HG03139 (cell line): ENCODE measurements at regions not wholly inside any gene's neighbourhood (a gene's known extent, or its start where the extent isn't known, plus 50 kb on each side); places are given as distances from the start of the nearest gene placed in this dataset.

Experiments used
- ATAC-seq: cut with Tn5 transposase; IDR thresholded peaks from one replicate; pipeline ENCODE4 v1.9.1; 2021; ENCODE audit not compliant: unreplicated experiment

DNA sequence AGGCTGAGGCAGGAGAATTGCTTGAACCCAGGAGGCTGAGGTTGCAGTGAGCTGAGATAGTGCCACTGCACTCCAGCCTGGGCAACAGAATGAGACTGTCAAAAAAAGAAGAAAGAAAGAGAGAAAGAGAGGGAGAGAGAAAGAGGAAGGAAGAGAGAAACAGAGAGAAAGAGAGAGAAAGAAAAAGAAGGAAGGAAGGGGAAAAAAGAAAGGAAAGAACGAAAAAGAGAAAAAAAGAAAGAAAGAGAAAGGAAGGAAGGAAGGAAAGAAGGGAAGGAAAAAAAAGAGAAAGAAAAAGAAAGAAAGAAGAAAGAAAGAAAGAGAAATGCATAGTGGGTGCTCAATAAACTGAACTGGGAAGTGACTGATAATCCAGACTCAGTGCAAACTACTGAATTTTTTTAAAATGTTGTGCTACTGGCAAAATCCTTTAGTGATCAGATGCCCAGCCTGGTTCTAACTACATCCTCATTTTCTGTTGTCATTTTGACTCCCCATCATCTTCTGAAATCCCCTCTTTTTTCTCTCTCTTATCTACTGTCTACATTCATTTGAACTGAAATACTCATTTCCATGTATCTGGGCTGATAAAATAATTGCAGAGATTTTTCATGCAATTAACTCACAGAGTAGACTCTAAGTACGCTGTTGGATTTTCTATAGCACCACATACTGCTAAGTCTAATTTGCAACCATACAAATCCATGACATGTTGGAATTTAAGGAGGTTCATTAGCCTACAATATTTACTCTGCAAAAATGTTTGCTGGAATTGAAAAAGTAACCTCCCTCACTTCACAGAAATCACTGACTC, 85.3 kb upstream of the HIVEP1 start:
- ATAC-seq, result no peak

DNA sequence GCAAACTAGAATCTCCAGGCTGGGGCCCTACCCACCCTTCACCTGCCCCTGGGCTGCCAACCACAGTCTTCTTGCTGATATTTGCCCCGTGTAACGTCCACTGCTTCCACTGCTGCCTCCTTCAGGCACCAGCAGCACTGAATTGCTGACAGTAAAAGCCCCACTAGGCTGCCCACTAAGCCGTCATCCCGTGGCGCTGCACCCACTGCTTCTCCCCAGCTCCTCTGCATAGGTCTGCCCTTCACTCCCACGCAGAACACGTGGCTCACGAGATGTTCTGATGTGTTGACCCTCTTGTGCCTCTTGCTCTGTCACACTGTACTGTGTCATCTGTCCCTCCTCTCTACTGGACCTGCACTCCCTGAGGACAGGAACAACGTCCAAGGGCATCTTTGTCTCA, 86.3 kb upstream of the HIVEP1 start:
- ATAC-seq, result no peak

DNA sequence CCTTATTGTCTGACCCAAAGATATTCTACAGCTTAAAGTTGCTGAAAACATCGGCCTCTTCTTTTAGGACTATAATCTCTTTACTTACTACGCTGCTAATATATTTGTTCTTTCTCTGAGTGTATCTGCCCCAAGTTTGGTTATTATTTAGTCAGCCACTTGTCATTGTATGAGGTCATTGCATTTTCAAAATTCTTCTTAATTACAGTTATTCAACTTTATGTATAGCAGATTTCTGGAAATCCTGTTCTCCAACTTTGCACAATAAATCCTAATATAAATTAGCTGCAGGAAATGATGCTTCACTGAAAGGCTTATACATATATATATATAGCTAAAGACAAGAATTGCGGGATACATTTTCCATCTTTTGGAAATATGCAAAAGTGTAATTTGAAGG, 88.5 kb upstream of the HIVEP1 start:
- ATAC-seq, result no peak

DNA sequence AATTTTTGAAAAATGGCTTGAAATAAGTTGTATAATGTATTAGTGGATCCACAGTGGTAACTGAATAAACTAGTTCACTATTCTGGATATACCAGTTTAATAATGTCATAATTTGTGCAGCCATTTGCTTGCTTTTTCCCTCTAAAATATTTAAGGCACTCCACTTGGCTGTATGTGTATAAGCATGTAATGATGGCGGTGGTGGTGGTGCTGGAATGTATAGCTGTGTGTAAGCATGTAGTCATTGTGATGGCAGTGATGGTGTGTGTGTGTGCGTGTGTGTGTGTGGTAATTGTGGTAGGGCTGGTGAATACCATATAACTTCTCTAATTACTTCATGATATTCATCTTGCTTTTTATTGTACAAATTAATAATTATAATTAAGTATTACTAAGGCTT, 89.2 kb upstream of the HIVEP1 start:
- no peak for ATAC-seq

DNA sequence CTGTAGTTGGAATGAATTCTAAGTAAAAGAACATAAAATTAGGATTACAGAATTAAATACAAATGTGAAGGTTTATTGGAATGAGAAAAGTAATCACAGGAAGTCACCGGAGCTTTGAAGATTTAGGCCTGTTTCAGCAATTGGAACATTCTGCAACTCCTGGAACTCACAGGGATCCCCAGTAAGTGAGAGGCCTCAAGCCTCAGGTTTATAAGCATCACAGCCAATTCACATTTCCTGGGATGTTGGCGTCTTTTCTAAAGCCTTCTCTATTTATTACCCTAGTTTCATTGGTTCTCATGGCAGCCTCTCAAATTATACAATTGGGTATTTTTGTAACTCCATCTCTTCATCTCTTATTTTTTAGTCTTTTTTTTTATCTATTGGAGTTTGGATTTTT, 90.4 kb upstream of the HIVEP1 start:
- no peak for ATAC-seq

DNA sequence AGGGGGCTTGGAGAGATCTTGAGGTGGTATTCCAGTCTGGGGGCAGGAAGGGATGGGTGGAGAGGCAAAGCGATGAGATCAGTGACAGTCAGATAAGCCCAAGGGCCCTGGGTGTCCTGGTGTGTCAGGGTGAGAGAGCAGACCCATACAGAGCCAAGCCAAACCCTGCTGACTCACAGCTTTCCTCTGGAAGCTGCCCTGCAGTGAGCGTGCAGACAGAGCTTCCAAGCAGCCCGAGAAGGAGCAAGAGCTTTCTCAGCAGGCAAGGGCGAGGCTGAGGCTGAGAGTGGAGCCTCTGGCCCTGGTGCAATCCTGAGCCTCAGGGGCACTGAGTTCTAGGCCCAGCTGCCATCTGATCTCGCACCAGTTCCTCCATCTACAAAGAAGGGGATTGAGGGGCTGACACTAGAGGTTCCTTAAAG, 91.1 kb upstream of the HIVEP1 start:
- ATAC-seq, result no peak

DNA sequence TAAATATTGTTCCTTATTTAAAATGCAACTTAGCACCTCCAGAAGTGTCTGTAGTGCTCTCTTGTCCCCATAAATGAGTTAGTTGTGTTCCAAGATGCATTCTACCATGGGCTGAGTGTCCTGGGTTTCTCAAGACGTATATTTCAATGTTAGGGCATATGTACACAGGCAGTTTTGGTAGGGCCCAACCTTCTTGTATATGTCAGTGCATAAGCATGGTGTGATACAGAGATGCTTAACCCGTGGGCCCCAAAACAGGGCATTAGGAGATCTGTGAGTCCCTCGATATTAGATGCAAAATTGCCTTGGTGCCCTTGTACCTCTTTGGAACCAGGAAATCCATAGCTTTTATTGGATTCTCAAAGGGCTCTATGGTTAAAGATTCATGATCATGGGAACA, 91.5 kb upstream of the HIVEP1 start:
- no peak for ATAC-seq

DNA sequence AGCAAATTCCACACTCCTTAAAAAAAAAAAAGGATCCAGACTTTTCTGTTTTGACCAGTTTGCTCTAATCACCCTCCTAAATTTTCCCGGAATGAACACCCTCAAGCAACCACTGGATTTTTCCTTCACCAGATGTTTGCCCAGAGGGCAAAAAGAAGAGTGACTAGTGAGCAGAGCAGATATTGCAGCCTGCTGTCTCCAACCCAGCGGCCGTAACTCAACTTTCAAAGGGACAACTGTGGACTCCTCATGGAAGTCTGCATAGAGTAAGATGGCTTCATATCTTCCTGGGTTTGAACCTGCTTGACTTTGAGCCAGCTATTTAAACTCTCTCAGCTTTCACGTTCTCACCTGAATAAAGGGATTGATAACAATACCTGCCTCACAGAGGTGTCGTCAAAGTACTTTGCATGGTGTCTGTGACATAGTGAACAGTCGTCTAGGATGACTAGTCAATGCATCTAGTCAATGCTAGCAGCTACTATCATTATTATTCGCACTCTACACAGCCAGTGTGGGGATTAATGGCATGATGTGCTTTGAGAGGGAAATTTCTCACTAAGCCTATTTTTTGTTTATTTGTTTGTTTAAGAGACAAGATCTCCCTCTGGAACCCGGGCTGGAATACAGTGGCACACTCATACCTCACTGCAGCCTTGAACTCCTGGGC, 92.2 kb upstream of the HIVEP1 start:
- no peak for ATAC-seq

DNA sequence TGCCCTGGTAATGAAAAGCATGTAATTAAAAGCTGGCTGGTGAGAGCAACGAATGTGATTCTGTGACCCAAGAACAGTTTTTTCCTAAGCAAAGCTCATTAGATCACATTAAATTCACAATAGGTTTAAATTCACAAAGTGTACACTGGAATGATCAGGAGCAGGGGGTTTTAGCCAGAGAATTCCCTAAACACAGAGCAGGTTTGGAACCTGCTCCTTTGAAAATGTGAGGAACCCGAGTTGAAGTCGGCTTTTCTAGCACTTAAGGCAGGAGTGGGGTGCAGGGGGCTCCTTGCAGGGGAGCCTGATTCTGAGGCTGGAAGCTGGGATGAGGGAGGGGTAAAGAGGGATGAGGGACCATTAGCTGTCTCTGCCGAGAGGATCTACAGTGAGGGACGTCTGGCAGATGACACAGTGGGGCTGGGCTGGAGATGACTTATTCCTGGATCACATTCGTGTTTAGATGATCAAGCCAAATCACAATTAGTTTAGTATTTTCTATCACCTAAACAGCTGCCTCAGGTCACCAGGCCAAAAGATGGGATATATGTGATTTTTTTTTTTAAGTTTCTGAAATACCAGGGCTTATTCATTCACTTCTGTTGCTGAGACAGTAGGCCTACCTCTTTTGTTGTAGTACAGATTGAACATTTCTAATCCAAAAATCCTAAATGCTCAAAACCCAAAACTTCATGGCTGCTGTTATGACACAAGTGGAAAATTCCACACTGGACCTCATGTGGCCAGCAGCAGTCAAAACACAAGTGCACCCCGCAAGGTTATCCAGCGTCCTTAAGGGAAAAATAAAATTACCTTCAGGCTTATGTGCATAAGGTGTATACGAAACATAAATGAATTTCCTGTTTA, 93.1 kb upstream of the HIVEP1 start:
- ATAC-seq, result no peak

DNA sequence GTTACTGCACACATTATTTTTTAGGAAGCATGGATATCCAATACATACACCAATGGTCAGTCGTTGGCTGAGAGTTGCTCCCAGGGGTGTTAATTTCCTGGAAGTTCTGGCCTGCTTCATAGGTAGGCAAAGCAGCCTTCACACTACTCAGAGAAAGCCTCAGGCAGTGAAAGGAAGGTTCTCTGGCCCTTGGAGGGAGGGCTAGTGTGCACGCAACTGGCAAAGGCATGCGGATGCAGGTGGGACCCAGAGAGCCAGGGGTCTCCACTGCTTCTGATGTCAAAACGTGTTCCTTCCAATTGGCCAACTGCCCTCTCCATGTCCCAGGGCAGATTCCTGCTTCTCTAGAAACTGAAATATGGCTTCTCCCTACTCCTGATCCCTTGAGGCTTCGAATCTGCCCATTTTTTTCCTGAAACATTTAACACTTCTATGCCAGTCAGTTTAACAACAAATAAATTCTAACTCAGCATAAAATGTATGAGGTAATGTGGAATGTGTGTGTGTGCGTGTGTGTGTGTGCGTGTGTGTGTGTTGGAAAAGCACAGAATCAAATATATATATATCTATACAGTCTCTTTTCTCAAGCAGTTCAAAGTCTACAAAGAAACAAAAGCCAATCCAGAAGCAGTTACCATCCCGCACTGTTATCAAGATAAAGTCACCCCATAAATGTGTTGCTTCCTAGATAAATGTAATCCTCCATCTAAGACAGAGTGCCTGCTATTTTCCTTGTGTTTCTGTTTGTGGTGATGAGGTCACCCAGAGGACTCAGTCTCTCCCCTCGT, 94.0 kb upstream of the HIVEP1 start:
- ATAC-seq, result no peak

DNA sequence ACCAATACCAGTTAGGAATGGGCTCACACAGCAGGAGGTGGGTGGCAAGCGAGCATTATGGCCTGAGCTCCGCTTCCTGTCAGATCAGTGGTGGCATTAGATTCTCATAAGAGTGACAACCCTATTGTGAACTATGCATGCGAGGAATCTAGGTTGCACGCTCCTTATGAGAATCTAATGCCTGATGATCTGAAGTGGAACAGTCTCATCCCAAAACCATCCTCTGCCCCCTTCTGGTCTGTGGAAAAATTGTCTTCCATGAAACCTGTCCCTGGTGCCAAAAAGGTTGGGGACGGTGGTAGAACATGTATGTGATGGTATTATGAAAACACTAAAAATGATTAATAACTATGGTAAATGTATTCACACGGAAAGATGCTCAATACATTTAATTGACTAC, 99.7 kb upstream of the HIVEP1 start:
- no peak for ATAC-seq

DNA sequence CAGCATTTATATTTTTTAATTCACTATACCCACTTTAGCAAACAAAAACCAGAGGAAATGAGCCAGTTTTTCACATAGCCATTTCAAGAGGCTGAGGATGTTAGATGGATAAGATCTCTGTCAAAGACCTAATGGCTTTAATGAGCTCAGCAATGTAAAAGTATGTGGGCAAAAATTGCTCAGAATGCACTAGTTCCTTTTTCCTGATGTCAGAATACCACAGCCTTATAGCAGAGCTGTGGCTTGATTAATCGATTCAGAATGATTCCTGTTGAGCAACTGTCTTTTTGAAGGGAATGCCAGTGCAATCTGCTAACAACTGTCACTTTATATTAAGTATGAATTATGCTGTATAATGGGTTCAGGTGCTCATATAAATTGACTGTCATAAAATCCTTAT, 100.6 kb upstream of the HIVEP1 start:
- no peak for ATAC-seq

DNA sequence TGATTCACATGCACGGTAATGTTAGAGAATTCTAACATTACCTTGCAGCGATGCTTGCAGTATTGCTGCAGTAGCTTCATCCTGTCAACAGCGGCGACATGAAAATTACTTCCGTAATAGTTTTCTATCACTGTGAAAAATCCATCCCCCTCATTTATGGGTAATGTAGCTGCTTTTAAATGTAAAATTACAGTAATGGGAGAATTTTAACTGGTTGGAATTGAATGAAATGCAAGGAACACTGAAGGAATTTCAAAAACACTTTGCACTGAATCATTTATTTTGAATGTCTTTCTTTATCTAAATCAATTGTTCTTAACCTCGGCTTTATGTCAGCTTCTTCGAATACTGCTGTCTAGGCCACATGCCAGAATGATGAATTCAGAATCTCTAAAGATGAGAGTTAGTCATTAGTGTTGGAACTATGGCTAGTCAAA, 102.4 kb upstream of the HIVEP1 start:
- no peak for ATAC-seq

DNA sequence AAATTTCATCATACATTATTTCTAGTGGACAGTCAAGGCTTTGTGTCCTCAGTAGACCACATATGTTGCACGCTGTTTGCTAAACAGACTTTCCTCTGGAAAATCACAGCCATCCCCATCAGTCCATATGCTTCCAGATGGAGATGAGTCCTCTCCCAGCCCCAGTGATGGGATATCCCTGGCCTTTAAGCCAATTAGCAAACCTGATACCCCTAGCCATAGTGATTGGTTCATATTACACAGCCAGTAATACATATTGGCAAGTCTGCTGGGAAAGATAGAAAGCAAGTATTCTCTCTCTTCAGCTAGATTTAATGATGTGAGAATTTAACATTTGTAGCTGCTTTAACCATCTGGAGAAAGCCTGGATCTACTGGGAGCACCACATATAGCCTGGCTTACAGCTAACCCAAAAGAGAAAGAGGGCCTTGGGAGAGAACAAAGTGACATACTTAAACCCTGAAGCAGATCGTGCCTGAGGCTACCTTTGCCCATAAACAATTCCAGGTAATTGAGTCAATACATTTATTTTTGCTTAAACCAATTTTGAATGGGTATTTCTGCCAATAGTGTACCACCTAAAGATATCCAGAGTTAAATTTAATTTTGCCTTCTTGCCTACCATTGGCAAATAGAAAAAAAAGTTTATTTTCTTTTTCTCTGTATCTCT, 103.5 kb upstream of the HIVEP1 start:
- no peak for ATAC-seq

DNA sequence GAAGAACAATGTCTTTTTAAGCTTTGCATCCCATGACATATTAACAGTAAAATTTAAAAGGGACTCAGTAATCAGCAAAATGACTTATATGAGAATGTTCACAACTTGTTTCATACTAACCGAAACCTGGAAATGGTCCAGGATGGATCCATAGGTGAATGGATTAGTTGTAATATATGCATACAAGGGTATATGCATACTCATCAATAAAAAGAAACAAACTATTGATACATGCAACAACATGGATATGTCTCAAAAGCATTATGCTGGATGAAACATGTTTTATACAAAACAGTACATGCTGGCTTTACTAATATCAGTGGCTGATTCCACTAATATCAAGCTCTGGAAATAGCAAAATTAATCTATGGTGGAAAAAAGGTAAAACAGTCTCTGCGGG, 108.5 kb upstream of the HIVEP1 start:
- no peak for ATAC-seq

DNA sequence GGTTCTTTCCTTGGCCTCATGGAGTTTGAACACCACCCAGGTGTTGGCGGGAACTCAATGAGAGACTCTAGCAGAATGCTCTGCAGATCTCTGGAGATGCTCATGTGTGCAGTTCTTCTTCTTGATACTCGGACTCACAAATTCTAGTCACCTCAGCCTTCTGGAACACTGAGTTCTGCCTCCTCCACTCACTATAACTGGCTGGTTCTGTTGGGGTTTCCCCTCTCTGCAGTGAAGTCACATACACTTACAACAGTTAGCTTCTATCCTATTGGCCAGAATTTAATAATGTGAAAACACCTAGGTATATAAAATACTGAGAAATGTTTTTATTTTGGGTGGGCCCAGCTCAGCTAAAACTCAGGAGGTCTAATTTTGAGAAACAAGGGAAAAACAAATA, 109.6 kb upstream of the HIVEP1 start:
- no peak for ATAC-seq

DNA sequence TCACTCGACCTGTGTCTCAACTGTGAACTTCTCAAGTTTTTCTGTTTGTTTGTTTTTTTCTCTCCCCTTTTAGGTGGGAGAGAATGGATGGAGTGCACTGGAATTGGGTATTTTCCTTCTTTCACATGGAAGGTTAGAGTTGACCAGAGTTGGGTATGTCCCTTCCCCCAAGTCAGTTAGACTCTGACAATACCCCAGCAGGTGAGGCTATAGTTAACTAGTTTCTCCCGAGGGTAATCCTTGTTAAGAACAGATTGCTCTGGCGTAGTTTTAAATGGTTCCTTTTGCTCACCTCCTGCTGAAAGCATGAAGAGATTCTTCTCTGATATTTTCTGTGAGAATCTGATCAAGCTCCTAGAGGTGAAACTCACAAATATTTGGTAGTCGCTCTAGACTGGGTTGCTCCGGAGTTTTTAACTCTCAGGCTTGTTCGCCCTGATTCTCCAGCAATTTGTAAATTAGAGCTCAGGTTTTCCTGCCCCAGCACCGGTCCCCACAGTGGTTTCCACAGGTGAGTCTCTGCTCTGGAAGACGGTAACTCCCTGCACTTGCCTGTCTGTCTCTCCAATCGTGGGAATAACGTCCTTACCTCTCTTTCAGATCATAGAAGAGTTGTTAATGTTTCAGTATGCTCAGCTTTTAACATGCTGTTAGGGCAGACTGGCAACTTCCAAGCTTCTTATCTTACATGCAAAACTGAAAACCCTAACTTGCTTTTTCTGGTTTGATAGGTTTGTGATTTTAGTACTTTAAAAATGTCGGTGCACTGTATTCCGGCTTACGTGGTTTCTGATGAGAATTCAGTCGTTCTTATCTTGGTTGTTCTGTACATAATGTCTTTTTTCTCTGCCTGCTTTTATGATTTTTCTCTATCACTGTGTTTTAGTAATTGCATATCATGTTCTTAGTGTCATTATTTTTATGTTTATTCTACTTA, 111.2 kb upstream of the HIVEP1 start:
- no peak for ATAC-seq

DNA sequence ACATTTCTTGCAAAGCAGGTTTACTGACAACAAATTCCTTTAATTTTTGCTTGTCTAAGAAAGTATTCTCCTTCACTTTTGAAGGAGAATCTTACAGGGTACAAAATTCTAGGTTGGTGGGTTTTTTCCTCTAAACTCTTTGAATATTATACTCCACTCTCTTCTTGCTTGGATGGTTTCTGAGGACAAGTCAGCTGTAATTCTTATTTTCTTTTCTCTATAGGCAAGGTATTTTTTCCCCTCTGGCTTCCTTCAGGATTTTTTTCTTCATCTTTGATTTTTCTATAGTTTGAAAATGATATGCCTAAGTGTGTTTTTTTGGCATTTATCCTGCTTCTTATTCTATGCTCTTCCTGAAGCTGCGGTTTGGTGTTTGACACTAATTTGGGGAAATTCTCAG, 112.5 kb upstream of the HIVEP1 start:
- ATAC-seq, result no peak

DNA sequence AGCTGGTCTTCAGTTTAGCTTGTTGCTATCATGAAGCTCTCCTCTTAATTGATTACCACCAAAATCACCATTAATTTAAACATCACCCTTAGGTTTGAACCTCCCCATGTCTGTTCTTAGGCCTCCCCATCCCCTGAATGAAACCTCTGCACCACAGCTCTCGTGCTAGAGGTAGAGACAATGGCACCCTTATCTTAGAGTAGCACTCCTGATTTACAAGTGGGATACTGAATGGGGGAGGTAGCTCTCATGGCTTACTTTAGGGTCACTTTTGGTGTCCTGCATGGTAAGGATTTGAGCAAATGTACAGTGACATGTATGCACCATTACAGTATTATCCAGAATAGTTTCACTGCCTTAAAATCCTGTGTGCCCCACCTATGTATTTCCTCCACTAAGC, 115.6 kb upstream of the ADTRP start:
- ATAC-seq, result no peak
